Hematopoietic multipotent progenitor cell treated with erythropoietin and hydrocortisone succinate and interleukin-3 and kit ligand, for 8 days (in vitro differentiated cells): ENCODE measurements at regions not wholly inside any gene's neighbourhood (a gene's known extent, or its start where the extent isn't known, plus 50 kb on each side); places are given as distances from the start of the nearest gene placed in this dataset.
"Not testable (repeated sequence)": the region's sequence is repeated elsewhere in the genome, so short reads cannot be mapped to it uniquely, and the experiment has no call there.

Experiments
- DNase-seq: peaks from one replicate; pipeline ENCODE4 v3.0.0-alpha.2; 2015

GRCh38 chr12:25424211-25424731 lies 128.8 kb downstream of the LMNTD1 start:
- DNase-seq: no peak

- DNase-seq: no peak
Measured at GRCh38 chr12:25423355-25424050, 129.6 kb downstream of the LMNTD1 start.

GRCh38 chr12:25422241-25422640 lies 130.8 kb downstream of the LMNTD1 start:
- no peak for DNase-seq

- no peak for DNase-seq
Measured at GRCh38 chr12:25421651-25422167, 131.4 kb downstream of the LMNTD1 start.

- DNase-seq: no peak
Measured at GRCh38 chr12:25420116-25420515, 133.0 kb downstream of the LMNTD1 start.

GRCh38 chr12:25419595-25419994 lies 133.5 kb downstream of the LMNTD1 start:
- no peak for DNase-seq

GRCh38 chr12:25417071-25417470 lies 136.0 kb downstream of the LMNTD1 start:
- no peak for DNase-seq

- DNase-seq: no peak
Measured at GRCh38 chr12:25416516-25416915, 136.6 kb downstream of the LMNTD1 start.

GRCh38 chr12:25415004-25415403 lies 138.1 kb downstream of the LMNTD1 start:
- DNase-seq: no peak

- no peak for DNase-seq
Measured at GRCh38 chr12:25412735-25413134, 140.3 kb downstream of the LMNTD1 start.

- no peak for DNase-seq
Measured at GRCh38 chr12:25404955-25405354, 148.1 kb downstream of the LMNTD1 start.

- no peak for DNase-seq
Measured at GRCh38 chr12:25401547-25402345, 151.0 kb upstream of the KRAS start.

GRCh38 chr12:25397001-25397400 lies 146.3 kb upstream of the KRAS start:
- no peak for DNase-seq

GRCh38 chr12:25395227-25395626 lies 144.5 kb upstream of the KRAS start:
- no peak for DNase-seq

- DNase-seq: not testable (repeated sequence)
Measured at GRCh38 chr12:25394775-25395174, 144.0 kb upstream of the KRAS start.

- DNase-seq: no peak
Measured at GRCh38 chr12:25394025-25394424, 143.3 kb upstream of the KRAS start.

GRCh38 chr12:25391346-25391745 lies 140.6 kb upstream of the KRAS start:
- DNase-seq: not testable (repeated sequence)

GRCh38 chr12:25388183-25388582 lies 137.5 kb upstream of the KRAS start:
- DNase-seq: peak; percentile 57

- no peak for DNase-seq
Measured at GRCh38 chr12:25387732-25388050, 137.0 kb upstream of the KRAS start.

- peak; percentile 88 for DNase-seq
Measured at GRCh38 chr12:25386831-25387731, 136.4 kb upstream of the KRAS start.

- no peak for DNase-seq
Measured at GRCh38 chr12:25384893-25385248, 134.1 kb upstream of the KRAS start.

- DNase-seq: no peak
Measured at GRCh38 chr12:25384038-25384892, 133.5 kb upstream of the KRAS start.
